GM12878 (cell line): ENCODE measurements at regions not wholly inside any gene's neighbourhood (a gene's known extent, or its start where the extent isn't known, plus 50 kb on each side); places are given as distances from the start of the nearest gene placed in this dataset.

ENCODE experiments used
- CHD2 ChIP-seq: IDR thresholded peaks from 2 replicates; pipeline ENCODE4 v1.6.1; 2011; ENCODE audit warnings: low read depth, low read length, improper control_type of control experiment, borderline replicate concordance
- CTCF ChIP-seq, 3 experiments: IDR thresholded peaks in 2 of 3; conservative IDR thresholded peaks in 1 of 3; 2 replicates each; pipeline ENCODE4 v1.5.1; 2011; ENCODE audit warnings: low read depth in 3 of 3, low read length in 3 of 3, mild to moderate bottlenecking in 3 of 3, control low read depth in 2 of 3, moderate library complexity in 2 of 3, inconsistent platforms in 1 of 3, mixed read lengths in 1 of 3; ENCODE audit not compliant: control insufficient read depth in 2 of 3, insufficient read depth in 1 of 3; ENCODE audit errors: extremely low read depth in 1 of 3
- ETV6 ChIP-seq, 2 experiments: fragments of 450-650 bp in 1 of 2; IDR thresholded peaks in 1 of 2; conservative IDR thresholded peaks in 1 of 2; 2 replicates each; pipeline ENCODE4 v1.6.1; 2014; ENCODE audit warnings: antibody characterized with exemption in 1 of 2, borderline replicate concordance in 1 of 2, low read depth in 1 of 2, mild to moderate bottlenecking in 1 of 2, moderate library complexity in 1 of 2
- HDAC2 ChIP-seq: fragments of 200-600 bp; sonication (generic); IDR thresholded peaks from 2 replicates; pipeline ENCODE4 v1.6.1; 2017
- JUND ChIP-seq: IDR thresholded peaks from 2 replicates; pipeline ENCODE4 v1.6.1; 2012; ENCODE audit warnings: low read depth, mild to moderate bottlenecking, low read length, improper control_type of control experiment, moderate library complexity
- POLR2A ChIP-seq: IDR thresholded peaks from 2 replicates; pipeline ENCODE4 v1.6.1; 2011; ENCODE audit warnings: low read depth, mild to moderate bottlenecking, low read length

- no peak for TF ChIP-seq CTCF (IDR thresholded peaks at IDR 0.05 in 2 of 3, conservative IDR thresholded peaks at IDR 0.05 in 1 of 3; ENCODE audit: control insufficient read depth in 2 of 3, extremely low read depth in 1 of 3, insufficient read depth in 1 of 3, low read depth in 3 of 3, low read length in 3 of 3)
- TF ChIP-seq ETV6 (conservative IDR thresholded peaks at IDR 0.05 in 1 of 2, IDR thresholded peaks at IDR 0.05 in 1 of 2; ENCODE audit: borderline replicate concordance in 1 of 2, low read depth in 1 of 2): no peak
- TF ChIP-seq JUND: no peak
- no peak for TF ChIP-seq CHD2
- no peak for TF ChIP-seq POLR2A
- TF ChIP-seq HDAC2: no peak
Measured at GRCh38 chr5:100161868-100162267, 373.3 kb upstream of the FAM174A start.
